VCaP (cell line): ENCODE measurements at regions not wholly inside any gene's neighbourhood (a gene's known extent, or its start where the extent isn't known, plus 50 kb on each side); places are given as distances from the start of the nearest gene placed in this dataset.

ENCODE experiments used
- H3K27ac ChIP-seq: fragments of 450-650 bp; 2 replicates; pipeline ENCODE4 v1.5.1; 2017
- TF ChIP-seq, protein P1 (sequence below): fragments of 450-650 bp; conservative IDR thresholded peaks from 2 replicates; pipeline ENCODE4 v1.5.1; 2017; ENCODE audit warnings: mild to moderate bottlenecking, moderate library complexity

DNA sequence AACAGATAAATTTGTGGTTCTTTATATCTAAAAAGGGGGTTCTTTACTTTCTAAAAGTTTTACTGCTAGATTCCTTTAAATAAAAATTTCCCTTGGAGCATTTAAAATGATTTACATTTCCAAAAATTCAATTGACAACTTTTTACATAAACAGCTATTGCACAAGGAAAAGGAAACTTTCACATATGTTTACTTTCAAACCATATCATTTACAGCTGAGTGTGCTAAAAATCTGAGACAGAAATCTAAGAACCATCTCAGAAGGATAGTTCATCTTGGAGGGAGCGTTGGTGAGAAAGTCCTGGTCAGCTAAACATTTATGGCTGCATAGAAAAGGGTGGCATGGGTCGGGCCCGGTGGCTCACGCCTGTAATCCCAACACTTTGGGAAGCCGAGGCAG, 235.4 kb downstream of the DTWD2 start:
- H3K27ac ChIP-seq: no peak overlapping the region
- TF ChIP-seq, protein P1, sequence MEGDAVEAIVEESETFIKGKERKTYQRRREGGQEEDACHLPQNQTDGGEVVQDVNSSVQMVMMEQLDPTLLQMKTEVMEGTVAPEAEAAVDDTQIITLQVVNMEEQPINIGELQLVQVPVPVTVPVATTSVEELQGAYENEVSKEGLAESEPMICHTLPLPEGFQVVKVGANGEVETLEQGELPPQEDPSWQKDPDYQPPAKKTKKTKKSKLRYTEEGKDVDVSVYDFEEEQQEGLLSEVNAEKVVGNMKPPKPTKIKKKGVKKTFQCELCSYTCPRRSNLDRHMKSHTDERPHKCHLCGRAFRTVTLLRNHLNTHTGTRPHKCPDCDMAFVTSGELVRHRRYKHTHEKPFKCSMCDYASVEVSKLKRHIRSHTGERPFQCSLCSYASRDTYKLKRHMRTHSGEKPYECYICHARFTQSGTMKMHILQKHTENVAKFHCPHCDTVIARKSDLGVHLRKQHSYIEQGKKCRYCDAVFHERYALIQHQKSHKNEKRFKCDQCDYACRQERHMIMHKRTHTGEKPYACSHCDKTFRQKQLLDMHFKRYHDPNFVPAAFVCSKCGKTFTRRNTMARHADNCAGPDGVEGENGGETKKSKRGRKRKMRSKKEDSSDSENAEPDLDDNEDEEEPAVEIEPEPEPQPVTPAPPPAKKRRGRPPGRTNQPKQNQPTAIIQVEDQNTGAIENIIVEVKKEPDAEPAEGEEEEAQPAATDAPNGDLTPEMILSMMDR: no peak

DNA sequence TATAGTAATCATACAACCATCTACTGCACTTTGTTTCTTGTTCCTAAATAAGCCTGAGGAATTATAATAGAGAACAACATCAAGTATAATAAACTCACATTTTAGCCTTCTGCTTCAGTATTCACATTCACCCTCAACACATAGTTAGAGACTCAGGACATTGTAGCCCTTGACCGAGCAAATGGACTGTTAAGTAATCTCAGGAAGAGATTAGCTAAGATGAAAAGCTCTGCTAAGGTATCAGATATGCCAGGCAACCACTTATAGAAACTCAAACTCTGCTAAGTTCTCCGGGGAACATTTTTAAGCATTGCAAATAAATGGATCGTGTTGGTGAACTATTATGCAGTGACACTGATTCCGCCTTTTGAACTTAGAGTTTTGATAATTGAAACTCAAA, 252.0 kb downstream of the DTWD2 start:
- TF ChIP-seq, protein P1: no peak

DNA sequence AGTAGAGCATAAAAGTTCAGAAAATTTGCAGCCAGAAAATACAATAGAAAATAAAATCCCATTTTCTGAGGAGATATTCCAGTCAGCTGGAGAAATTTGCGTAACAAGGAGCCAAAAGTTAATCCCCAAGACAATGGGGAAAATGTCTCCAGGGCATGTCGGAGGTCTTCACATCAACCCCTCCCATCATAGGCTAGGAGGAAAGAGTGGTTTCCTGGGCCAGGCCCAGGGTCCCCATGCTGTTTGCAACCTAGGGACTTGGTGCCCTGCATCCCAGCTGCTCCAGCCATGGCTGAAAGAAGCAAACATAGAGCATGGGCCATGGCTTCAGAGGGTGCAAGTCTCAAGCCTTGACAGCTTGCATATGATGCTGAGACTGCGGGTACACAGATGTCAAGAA, 255.0 kb downstream of the DTWD2 start:
- no peak overlapping the region for H3K27ac ChIP-seq
- TF ChIP-seq, protein P1: no peak

More for the DNA sequence above, 252.0 kb downstream of the DTWD2 start:
- no peak overlapping the region for H3K27ac ChIP-seq

DNA sequence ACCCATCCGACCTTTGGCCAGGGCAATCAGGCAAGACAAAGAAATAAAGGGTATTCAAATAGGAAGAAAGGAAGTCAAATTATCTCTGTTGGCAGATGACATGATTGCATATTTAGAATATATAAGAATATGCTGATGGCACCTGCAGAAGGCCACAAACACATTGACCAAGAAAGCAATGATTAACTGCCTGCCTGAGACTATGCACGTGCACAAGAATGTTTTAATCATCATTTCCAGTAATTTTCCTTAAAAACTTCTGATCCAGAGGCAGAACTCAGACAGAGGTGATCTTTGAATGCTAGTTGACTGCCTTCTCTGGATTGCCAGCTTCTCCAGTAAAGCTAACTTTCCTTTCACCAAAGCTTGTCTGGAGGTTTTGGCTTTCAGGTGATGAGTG, 260.2 kb downstream of the DTWD2 start:
- no peak overlapping the region for H3K27ac ChIP-seq
- TF ChIP-seq, protein P1: no peak

DNA sequence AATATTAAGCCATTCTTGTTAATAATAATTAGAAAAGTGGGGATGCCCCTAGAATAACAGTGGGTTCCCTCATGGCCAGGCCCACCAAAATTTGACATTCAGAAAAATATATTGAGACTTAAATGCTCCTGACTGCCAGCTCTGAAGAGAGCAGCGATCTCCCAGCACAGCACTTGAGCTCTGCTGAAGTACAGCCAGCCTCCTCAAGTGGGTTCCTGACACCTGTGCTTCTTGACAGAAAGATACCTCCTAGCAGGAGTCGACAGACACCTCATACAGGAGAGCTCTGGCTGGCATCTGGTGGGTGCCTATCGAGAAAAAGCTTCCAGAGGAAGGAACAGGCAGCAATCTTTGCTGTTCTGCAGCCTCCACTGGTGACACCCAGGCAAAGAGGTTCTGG, 261.5 kb downstream of the DTWD2 start:
- TF ChIP-seq, protein P1: no peak
- H3K27ac ChIP-seq: no peak overlapping the region

DNA sequence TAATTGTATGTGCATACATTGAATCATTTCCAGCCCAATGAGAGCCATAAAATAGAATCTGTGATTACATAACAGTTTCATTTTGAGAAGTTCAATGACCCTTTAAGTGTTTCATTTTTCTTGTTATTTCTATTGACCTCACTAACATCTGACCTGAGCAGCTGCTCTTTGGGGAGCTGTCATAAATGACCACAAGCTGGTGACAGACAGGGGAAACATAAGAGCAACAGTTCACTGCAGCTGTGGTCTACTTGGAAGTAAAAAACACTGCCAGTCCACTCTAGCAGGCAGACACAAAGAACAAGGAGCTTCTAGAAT, 265.4 kb downstream of the DTWD2 start:
- H3K27ac ChIP-seq: no peak overlapping the region
- TF ChIP-seq, protein P1: no peak

DNA sequence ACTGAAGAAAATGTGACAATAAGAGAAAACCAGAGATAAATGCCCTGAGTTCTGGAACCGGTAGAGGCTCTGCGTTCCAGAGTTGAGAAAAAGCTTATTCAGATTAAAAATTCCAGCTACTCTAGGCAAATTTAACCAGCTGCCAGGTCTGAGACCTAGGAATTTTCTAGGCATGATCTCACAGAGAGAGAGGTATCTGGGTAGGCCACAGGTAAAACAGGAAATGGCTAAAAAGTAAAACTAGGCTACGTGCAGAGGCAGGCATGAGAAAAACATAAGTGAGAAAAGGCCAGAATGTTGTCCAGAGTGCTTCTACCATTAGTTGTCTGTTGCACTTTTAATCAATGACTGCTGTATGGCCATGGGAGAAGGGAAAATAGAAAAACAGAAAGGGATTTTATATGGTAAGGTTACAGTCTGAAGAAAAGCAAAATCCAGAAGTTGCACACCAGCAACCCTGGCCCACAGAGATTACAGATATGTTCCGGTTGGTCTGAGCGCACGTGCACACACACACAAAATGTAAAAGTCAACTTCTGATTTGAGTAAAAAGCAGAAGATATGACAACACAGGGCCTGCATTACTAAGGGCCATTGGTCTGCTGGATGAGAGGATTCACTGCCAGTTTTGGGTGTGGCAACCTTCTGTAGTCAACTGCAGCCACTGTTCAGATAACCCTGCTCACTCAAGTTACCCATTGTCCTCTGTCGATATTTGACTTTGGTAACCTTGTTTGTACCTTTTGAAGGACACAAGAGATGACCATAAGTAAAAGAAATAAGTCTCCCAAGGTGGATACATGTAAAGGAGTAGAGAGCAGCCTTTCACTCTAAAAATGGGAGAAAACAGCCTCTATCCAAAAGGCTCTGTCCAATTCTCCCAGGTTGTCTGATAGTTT, 266.0 kb downstream of the DTWD2 start:
- TF ChIP-seq, protein P1: no peak
- no peak overlapping the region for H3K27ac ChIP-seq
